ENCODE measurements at regions not wholly inside any gene's neighbourhood (a gene's known extent, or its start where the extent isn't known, plus 50 kb on each side); places are given as distances from the start of the nearest gene placed in this dataset.

GRCh38 chr9:124179196-124180071, 78.3 kb upstream of the NEK6 start:
- no peak for DNase-seq

GRCh38 chr9:124180557-124180956, 77.2 kb upstream of the NEK6 start:
- no peak for DNase-seq

- no peak for DNase-seq
These were observed 75.0 kb upstream of the NEK6 start for GRCh38 chr9:124182741-124183140.

GRCh38 chr9:124183772-124184171, 74.0 kb upstream of the NEK6 start:
- no peak for DNase-seq

- DNase-seq, result no peak
These were observed 72.3 kb upstream of the NEK6 start for GRCh38 chr9:124185413-124185812.

GRCh38 chr9:124187311-124187710, 70.4 kb upstream of the NEK6 start:
- no peak for DNase-seq

- DNase-seq, result no peak
These were observed 69.2 kb upstream of the NEK6 start for GRCh38 chr9:124188331-124189110.

GRCh38 chr9:124190761-124191160, 67.0 kb upstream of the NEK6 start:
- DNase-seq, result no peak

- no peak for DNase-seq
These were observed 65.9 kb upstream of the NEK6 start for GRCh38 chr9:124191691-124192395.

GRCh38 chr9:124196814-124197176, 61.0 kb upstream of the NEK6 start:
- no peak for DNase-seq

- DNase-seq, result peak; percentile 44
These were observed 60.3 kb upstream of the NEK6 start for GRCh38 chr9:124197177-124198095.

GRCh38 chr9:124198331-124198730, 59.4 kb upstream of the NEK6 start:
- no peak for DNase-seq

- no peak for DNase-seq
These were observed 58.8 kb upstream of the NEK6 start for GRCh38 chr9:124198948-124199347.

GRCh38 chr9:124199474-124199873, 58.3 kb upstream of the NEK6 start:
- DNase-seq, result no peak

GRCh38 chr9:124202447-124202971, 55.2 kb upstream of the NEK6 start:
- DNase-seq, result peak; percentile 85

- no peak for DNase-seq
These were observed 51.9 kb upstream of the NEK6 start for GRCh38 chr9:124205686-124206352.

GRCh38 chr9:124206391-124206790, 51.4 kb upstream of the NEK6 start:
- peak; percentile 26 for DNase-seq

Measured in CD4-positive, alpha-beta T cell treated with Interleukin-15 for 1 hour (primary cell).